ENCODE measurements at regions not wholly inside any gene's neighbourhood (a gene's known extent, or its start where the extent isn't known, plus 50 kb on each side); places are given as distances from the start of the nearest gene placed in this dataset.

DNA sequence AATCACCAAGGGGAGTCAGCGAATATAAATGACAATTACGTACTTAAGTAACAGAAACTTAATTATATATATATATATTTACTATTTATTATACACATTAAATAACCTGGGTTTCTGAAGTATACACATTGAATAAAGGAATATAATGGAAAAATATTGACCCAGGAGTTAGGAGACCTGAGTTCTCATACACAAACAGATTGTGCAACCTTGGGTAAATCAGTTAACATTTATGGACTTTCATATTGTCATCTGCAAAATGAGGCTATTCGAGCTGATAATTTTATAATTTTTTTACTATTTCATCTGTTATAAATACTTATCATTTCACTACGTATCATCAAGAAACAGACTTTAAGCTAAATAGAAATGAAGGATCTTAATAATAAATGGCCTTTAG lies 75.1 kb upstream of the SRRM3 start (continued):
- TF ChIP-seq, protein P1, sequence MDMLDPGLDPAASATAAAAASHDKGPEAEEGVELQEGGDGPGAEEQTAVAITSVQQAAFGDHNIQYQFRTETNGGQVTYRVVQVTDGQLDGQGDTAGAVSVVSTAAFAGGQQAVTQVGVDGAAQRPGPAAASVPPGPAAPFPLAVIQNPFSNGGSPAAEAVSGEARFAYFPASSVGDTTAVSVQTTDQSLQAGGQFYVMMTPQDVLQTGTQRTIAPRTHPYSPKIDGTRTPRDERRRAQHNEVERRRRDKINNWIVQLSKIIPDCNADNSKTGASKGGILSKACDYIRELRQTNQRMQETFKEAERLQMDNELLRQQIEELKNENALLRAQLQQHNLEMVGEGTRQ (IDR thresholded peaks at IDR 0.05; ENCODE audit: borderline replicate concordance, low read depth, low read length): no peak
- TF ChIP-seq GABPA (IDR thresholded peaks at IDR 0.05; ENCODE audit: low read depth) (no peak), FOSL2 (IDR thresholded peaks at IDR 0.05; ENCODE audit: borderline replicate concordance, low read depth) (no peak)

DNA sequence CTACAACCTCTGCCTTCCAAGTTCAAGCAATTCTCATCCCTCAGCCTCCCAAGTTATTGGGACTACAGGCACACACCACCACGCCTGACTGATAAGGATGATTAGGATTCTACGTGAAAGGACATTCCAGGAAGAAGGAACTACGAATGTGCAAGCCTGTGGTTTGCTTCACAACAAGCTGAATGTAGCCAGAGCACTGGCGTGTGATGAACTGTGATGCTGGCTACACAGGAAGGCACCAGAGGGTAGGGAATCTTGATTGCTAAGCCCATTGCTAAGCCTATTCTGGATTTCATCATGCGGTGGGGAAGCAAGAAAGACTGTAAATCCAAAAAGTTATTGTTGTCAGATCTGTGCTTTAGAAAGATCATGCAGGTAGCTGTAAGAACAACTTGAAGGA lies 72.3 kb upstream of the SRRM3 start:
- no peak overlapping the region for H3K27ac ChIP-seq (ENCODE audit: low read depth in 2 of 2, low read length in 1 of 2)
- DNase-seq: no peak
- ChIA-PET POLR2A (interaction anchor here (1.3 kb wide), 1 partner anchor 81 kb away, joined by 3 read pairs; the partner anchor contains the start of genes MDH2 and STYXL1), CTCF (interaction anchor here (1.0 to 1.8 kb wide), 6 partner anchors 9 to 263 kb away, joined by 3 to 8 read pairs (median 3); no protein-coding TSS in a partner anchor)
- no peaks in the 10 kb centered on the region for H3K36me3 ChIP-seq (replicated peaks in 1 of 2; ENCODE audit: control insufficient read depth in 1 of 2, insufficient read depth in 2 of 2, low read length in 1 of 2)
- WGBS (ENCODE audit: low lambda C conversion rate): 61% methylated on average over 5 of the region's 5 CpGs
- no peaks in the 10 kb centered on the region for H3K9me2 ChIP-seq
- no peaks in the 10 kb centered on the region; the same call in 1 of the 2 replicates for H3K27me3 ChIP-seq (ENCODE audit: insufficient read depth)
- H4K20me1 ChIP-seq (ENCODE audit: insufficient read depth): no peaks in the 10 kb centered on the region
- no peaks in the 10 kb centered on the region for H3F3A ChIP-seq (replicated peaks; ENCODE audit: insufficient read depth)
- no peak overlapping the region for H3K4me2 ChIP-seq
- H2AFZ ChIP-seq (ENCODE audit: low read depth): no peak overlapping the region
- no peak overlapping the region for H3K9ac ChIP-seq
- no peak for TF ChIP-seq TEAD4 (IDR thresholded peaks at IDR 0.05; ENCODE audit: borderline replicate concordance, insufficient read depth)
- no peak for TF ChIP-seq GATA2 (CRISPR knock-in tag; IDR thresholded peaks at IDR 0.05)
- no peak for TF ChIP-seq NFIC (IDR thresholded peaks at IDR 0.05; ENCODE audit: borderline replicate concordance)
- TF ChIP-seq MXI1 (IDR thresholded peaks at IDR 0.05; ENCODE audit: low read depth, low read length): no peak
- TF ChIP-seq, protein P2, sequence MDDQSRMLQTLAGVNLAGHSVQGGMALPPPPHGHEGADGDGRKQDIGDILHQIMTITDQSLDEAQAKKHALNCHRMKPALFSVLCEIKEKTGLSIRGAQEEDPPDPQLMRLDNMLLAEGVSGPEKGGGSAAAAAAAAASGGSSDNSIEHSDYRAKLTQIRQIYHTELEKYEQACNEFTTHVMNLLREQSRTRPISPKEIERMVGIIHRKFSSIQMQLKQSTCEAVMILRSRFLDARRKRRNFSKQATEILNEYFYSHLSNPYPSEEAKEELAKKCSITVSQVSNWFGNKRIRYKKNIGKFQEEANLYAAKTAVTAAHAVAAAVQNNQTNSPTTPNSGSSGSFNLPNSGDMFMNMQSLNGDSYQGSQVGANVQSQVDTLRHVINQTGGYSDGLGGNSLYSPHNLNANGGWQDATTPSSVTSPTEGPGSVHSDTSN (IDR thresholded peaks at IDR 0.05): no peak
- no peak for TF ChIP-seq FOSL2 (IDR thresholded peaks at IDR 0.05; ENCODE audit: borderline replicate concordance, low read depth)
- TF ChIP-seq, protein P3, sequence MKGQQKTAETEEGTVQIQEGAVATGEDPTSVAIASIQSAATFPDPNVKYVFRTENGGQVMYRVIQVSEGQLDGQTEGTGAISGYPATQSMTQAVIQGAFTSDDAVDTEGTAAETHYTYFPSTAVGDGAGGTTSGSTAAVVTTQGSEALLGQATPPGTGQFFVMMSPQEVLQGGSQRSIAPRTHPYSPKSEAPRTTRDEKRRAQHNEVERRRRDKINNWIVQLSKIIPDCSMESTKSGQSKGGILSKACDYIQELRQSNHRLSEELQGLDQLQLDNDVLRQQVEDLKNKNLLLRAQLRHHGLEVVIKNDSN (IDR thresholded peaks at IDR 0.05; ENCODE audit: borderline replicate concordance, low read depth): no peak
- TF ChIP-seq, protein P4, sequence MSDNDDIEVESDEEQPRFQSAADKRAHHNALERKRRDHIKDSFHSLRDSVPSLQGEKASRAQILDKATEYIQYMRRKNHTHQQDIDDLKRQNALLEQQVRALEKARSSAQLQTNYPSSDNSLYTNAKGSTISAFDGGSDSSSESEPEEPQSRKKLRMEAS (IDR thresholded peaks at IDR 0.05; ENCODE audit: low read depth): no peak
- no peak for TF ChIP-seq NRF1 (IDR thresholded peaks at IDR 0.05; ENCODE audit: low read depth, low read length)
- TF ChIP-seq FOXM1 (IDR thresholded peaks at IDR 0.05; ENCODE audit: low read depth): no peak
- no peak for TF ChIP-seq SMC3 (IDR thresholded peaks at IDR 0.05; ENCODE audit: low read depth, low read length)
- TF ChIP-seq, protein P1 (IDR thresholded peaks at IDR 0.05; ENCODE audit: borderline replicate concordance, low read depth, low read length): no peak
- TF ChIP-seq, protein P5, sequence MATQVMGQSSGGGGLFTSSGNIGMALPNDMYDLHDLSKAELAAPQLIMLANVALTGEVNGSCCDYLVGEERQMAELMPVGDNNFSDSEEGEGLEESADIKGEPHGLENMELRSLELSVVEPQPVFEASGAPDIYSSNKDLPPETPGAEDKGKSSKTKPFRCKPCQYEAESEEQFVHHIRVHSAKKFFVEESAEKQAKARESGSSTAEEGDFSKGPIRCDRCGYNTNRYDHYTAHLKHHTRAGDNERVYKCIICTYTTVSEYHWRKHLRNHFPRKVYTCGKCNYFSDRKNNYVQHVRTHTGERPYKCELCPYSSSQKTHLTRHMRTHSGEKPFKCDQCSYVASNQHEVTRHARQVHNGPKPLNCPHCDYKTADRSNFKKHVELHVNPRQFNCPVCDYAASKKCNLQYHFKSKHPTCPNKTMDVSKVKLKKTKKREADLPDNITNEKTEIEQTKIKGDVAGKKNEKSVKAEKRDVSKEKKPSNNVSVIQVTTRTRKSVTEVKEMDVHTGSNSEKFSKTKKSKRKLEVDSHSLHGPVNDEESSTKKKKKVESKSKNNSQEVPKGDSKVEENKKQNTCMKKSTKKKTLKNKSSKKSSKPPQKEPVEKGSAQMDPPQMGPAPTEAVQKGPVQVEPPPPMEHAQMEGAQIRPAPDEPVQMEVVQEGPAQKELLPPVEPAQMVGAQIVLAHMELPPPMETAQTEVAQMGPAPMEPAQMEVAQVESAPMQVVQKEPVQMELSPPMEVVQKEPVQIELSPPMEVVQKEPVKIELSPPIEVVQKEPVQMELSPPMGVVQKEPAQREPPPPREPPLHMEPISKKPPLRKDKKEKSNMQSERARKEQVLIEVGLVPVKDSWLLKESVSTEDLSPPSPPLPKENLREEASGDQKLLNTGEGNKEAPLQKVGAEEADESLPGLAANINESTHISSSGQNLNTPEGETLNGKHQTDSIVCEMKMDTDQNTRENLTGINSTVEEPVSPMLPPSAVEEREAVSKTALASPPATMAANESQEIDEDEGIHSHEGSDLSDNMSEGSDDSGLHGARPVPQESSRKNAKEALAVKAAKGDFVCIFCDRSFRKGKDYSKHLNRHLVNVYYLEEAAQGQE (IDR thresholded peaks at IDR 0.05; ENCODE audit: low read depth, low read length): no peak
- TF ChIP-seq SIN3A (IDR thresholded peaks at IDR 0.05; ENCODE audit: borderline replicate concordance, low read depth, low read length): no peak
- TF ChIP-seq JUND (IDR thresholded peaks at IDR 0.05): no peak
- TF ChIP-seq, protein P6, sequence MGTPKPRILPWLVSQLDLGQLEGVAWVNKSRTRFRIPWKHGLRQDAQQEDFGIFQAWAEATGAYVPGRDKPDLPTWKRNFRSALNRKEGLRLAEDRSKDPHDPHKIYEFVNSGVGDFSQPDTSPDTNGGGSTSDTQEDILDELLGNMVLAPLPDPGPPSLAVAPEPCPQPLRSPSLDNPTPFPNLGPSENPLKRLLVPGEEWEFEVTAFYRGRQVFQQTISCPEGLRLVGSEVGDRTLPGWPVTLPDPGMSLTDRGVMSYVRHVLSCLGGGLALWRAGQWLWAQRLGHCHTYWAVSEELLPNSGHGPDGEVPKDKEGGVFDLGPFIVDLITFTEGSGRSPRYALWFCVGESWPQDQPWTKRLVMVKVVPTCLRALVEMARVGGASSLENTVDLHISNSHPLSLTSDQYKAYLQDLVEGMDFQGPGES (IDR thresholded peaks at IDR 0.05; ENCODE audit: low read depth, low read length): no peak
- TF ChIP-seq GABPA (IDR thresholded peaks at IDR 0.05; ENCODE audit: low read depth): no peak
- TF ChIP-seq, protein P7, sequence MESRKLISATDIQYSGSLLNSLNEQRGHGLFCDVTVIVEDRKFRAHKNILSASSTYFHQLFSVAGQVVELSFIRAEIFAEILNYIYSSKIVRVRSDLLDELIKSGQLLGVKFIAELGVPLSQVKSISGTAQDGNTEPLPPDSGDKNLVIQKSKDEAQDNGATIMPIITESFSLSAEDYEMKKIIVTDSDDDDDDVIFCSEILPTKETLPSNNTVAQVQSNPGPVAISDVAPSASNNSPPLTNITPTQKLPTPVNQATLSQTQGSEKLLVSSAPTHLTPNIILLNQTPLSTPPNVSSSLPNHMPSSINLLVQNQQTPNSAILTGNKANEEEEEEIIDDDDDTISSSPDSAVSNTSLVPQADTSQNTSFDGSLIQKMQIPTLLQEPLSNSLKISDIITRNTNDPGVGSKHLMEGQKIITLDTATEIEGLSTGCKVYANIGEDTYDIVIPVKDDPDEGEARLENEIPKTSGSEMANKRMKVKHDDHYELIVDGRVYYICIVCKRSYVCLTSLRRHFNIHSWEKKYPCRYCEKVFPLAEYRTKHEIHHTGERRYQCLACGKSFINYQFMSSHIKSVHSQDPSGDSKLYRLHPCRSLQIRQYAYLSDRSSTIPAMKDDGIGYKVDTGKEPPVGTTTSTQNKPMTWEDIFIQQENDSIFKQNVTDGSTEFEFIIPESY (IDR thresholded peaks at IDR 0.05; ENCODE audit: borderline replicate concordance, low read depth): no peak
- no peaks in the 10 kb centered on the region for H3K79me2 ChIP-seq (ENCODE audit: insufficient read depth)
- H3K9me3 ChIP-seq: no peaks in the 10 kb centered on the region
- no peak overlapping the region for H3K4me3 ChIP-seq (ENCODE audit: low read depth in 2 of 2, low read length in 1 of 2)
- no peaks in the 10 kb centered on the region for H3K4me1 ChIP-seq (ENCODE audit: control insufficient read depth in 1 of 2, insufficient read depth in 2 of 2, low read depth in 1 of 2, low read length in 1 of 2)

Measured in SK-N-SH (cell line).